ENCODE measurements at regions not wholly inside any gene's neighbourhood (a gene's known extent, or its start where the extent isn't known, plus 50 kb on each side); places are given as distances from the start of the nearest gene placed in this dataset.

GRCh38 chrX:39755143-39756032 is 342.4 kb downstream of the BCOR start:
- H2AK5ac ChIP-seq (ENCODE audit: insufficient read length, low read length) = no peak overlapping the region
- no peaks in the 10 kb centered on the region for H4K20me1 ChIP-seq (ENCODE audit: control insufficient read depth, insufficient read depth, insufficient read length)
- no peaks in the 10 kb centered on the region; the same call in 1 of the 2 replicates for H3K4me1 ChIP-seq (ENCODE audit: insufficient read depth, low read length)
- H3K27ac Mint-ChIP-seq = no peak overlapping the region
- no peak overlapping the region for H4K91ac ChIP-seq (ENCODE audit: insufficient read length, low read depth, low read length)
- no peak overlapping the region for H4K8ac ChIP-seq (replicated peaks; ENCODE audit: insufficient read length, low read depth, low read length)
- no peak overlapping the region for H3K4me2 ChIP-seq (ENCODE audit: insufficient read depth, insufficient read length, low read length)
- H3K36me3 Mint-ChIP-seq (ENCODE audit: insufficient read depth in 1 of 3, low read depth in 3 of 3) = peaks cover 4 to 10% (median 5%) of the 10 kb centered on the region in 3 experiments; a peak in 5 of 7 replicates
- WGBS (ENCODE audit: extremely low coverage, insufficient read length, low lambda C conversion rate) = no CpG with 5 or more reads among the region's 25 CpGs
- H4K5ac ChIP-seq (ENCODE audit: insufficient read length, low read depth, low read length) = no peak overlapping the region
- H3K9me3 Mint-ChIP-seq = peaks cover 65 to 67% of the 10 kb centered on the region in 2 experiments
- no peak overlapping the region for H2BK20ac ChIP-seq (ENCODE audit: low read depth, low read length, poor library complexity, severe bottlenecking)
- H3K4me3 Mint-ChIP-seq = no peak overlapping the region
- no peak overlapping the region for H3K18ac ChIP-seq (ENCODE audit: insufficient read length, low read depth, low read length)
- peaks cover 3% of the 10 kb centered on the region for H3K27me3 Mint-ChIP-seq (ENCODE audit: low read depth)
- no peaks in the 10 kb centered on the region for H3K79me2 ChIP-seq (ENCODE audit: insufficient read depth, low read length)
- no peak overlapping the region for H3K23ac ChIP-seq (ENCODE audit: insufficient read length, low read depth, low read length)
- TF ChIP-seq, protein P1, sequence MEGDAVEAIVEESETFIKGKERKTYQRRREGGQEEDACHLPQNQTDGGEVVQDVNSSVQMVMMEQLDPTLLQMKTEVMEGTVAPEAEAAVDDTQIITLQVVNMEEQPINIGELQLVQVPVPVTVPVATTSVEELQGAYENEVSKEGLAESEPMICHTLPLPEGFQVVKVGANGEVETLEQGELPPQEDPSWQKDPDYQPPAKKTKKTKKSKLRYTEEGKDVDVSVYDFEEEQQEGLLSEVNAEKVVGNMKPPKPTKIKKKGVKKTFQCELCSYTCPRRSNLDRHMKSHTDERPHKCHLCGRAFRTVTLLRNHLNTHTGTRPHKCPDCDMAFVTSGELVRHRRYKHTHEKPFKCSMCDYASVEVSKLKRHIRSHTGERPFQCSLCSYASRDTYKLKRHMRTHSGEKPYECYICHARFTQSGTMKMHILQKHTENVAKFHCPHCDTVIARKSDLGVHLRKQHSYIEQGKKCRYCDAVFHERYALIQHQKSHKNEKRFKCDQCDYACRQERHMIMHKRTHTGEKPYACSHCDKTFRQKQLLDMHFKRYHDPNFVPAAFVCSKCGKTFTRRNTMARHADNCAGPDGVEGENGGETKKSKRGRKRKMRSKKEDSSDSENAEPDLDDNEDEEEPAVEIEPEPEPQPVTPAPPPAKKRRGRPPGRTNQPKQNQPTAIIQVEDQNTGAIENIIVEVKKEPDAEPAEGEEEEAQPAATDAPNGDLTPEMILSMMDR (conservative IDR thresholded peaks at IDR 0.05) = no peak
- no peak overlapping the region for H3K9ac ChIP-seq (ENCODE audit: extremely low read depth, insufficient read length, low read length)
- H3K14ac ChIP-seq (ENCODE audit: insufficient read depth, low read length) = peak overlapping the region; percentile 4; the same call in 1 of the 2 replicates
- no peak overlapping the region for H3K56ac ChIP-seq (ENCODE audit: insufficient read length, low read depth, low read length)
- no peak overlapping the region for H3K27ac ChIP-seq (ENCODE audit: insufficient read length, low read depth, low read length)
- no peak overlapping the region for H2BK120ac ChIP-seq (ENCODE audit: low read depth, low read length, poor library complexity, severe bottlenecking)
- no peaks in the 10 kb centered on the region for H3K9me3 ChIP-seq (ENCODE audit: control insufficient read depth, low read depth, low read length)
- no peaks in the 10 kb centered on the region for H3K27me3 ChIP-seq (ENCODE audit: insufficient read depth, low read length)
- no peaks in the 10 kb centered on the region for H3K79me1 ChIP-seq (ENCODE audit: insufficient read depth, low read depth, low read length, poor library complexity, severe bottlenecking)
- H2BK15ac ChIP-seq (ENCODE audit: low read depth, low read length) = no peak overlapping the region
- no peak overlapping the region for H3K4ac ChIP-seq (ENCODE audit: low read depth, low read length)
- H3T11ph ChIP-seq (ENCODE audit: low read length) = no peak overlapping the region
- peaks cover 14 to 22% of the 10 kb centered on the region in 2 experiments for H3K4me1 Mint-ChIP-seq
- no peak overlapping the region for H2BK5ac ChIP-seq (ENCODE audit: insufficient read length, low read length)
- H3K23me2 ChIP-seq (ENCODE audit: insufficient read length, low read depth, low read length, poor library complexity, severe bottlenecking) = no peaks in the 10 kb centered on the region
- peak; percentile 57 for DNase-seq
- no peak overlapping the region for H2BK12ac ChIP-seq (ENCODE audit: insufficient read length, low read depth, low read length)
- no peak overlapping the region for H2AFZ ChIP-seq (ENCODE audit: low read length)

Measured in H9 (cell line).